HG02763 (cell line): ENCODE measurements at regions not wholly inside any gene's neighbourhood (a gene's known extent, or its start where the extent isn't known, plus 50 kb on each side); places are given as distances from the start of the nearest gene placed in this dataset.

Source experiments
- ATAC-seq: cut with Tn5 transposase; IDR thresholded peaks from one replicate; pipeline ENCODE4 v1.9.1; 2021; ENCODE audit warnings: mild to moderate bottlenecking, moderate library complexity; ENCODE audit not compliant: unreplicated experiment

- no peak for ATAC-seq
Measured at GRCh38 chr12:124433147-124433874, 134.1 kb downstream of the NCOR2 start.

DNA sequence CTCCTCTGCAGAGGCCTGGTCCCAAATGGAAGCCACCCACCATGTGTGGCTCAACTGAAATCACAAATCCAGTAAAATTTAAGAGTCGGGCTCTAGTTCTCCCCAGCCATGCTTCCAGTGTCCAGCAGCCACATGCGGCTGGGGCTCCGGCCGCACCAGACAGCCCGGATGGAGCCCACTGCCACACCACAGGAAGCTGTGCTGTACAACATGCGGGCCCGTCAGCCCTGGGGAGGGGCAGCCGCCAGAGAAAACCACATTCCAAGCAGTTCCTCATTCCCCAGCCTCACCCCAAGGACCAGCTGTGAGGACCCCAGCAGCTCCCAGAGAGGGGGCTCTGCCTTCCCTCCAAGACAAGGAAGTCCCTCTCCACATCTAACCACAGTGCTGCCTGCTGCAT lies 135.0 kb downstream of the NCOR2 start:
- no peak for ATAC-seq

DNA sequence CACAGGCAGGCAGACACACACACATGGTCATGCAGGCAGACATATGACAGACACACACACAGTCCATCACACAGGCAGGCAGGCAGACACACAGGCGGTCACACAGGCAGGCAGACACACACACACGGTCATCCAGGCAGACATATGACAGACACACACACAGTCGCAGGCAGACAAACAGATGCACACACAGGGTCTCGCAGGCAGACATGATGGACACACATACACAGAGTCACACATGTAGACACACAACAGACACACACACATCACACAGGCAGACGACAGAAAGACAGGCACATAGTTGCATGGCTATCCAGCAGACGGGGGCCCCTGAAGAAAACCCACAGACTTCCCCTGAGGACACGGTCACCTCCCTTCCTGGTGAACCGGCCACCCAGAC lies 135.4 kb downstream of the NCOR2 start:
- ATAC-seq: no peak

DNA sequence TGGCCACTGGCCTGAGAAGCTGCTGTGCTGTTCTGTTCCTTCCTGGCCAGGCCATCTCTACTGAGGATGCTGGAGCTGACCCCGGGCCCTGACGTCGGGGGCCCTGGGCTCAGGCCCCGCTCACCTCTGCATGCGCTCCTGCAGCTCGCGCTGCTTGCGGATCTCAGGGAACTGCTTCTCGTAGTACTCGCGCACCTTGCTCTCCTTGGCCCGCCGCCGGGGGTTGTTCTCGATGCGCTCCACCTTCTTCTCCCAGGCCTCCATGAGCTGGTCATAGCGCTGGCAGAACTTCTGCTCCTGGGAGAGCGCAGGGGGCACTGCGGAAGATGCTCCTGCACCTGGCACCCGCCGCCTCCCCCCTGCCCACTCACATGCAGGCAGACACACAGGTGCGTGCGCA lies 135.6 kb downstream of the RFLNA start:
- ATAC-seq: no peak

- no peak for ATAC-seq
Measured at GRCh38 chr12:124429535-124429934, 134.6 kb downstream of the RFLNA start.

DNA sequence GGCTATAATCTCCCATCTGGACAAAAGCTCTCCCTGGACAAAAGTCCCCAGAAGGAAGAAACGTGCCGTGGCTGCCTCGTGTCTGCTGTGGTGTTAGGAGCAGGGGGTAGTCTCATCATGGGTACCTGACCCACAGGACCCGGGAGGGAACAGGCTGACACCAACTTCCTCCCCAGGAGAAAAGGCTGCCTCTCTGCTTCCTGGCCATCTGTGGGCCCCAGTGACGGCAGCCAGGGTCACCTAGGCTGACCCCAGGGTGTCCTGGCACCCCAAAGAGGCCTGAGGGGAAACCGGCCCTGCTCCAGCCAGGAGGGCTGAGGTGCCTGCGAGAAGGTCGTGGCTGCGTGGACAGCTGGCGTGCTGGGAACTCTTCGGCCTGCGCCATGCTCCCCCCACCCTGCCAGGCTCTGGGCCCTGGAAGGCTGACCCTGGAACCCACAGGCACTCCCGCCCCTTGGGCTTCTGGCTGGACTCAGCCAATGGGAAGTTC lies 133.9 kb downstream of the RFLNA start:
- no peak for ATAC-seq

- ATAC-seq: no peak
Measured at GRCh38 chr12:124428136-124428791, 133.4 kb downstream of the RFLNA start.

DNA sequence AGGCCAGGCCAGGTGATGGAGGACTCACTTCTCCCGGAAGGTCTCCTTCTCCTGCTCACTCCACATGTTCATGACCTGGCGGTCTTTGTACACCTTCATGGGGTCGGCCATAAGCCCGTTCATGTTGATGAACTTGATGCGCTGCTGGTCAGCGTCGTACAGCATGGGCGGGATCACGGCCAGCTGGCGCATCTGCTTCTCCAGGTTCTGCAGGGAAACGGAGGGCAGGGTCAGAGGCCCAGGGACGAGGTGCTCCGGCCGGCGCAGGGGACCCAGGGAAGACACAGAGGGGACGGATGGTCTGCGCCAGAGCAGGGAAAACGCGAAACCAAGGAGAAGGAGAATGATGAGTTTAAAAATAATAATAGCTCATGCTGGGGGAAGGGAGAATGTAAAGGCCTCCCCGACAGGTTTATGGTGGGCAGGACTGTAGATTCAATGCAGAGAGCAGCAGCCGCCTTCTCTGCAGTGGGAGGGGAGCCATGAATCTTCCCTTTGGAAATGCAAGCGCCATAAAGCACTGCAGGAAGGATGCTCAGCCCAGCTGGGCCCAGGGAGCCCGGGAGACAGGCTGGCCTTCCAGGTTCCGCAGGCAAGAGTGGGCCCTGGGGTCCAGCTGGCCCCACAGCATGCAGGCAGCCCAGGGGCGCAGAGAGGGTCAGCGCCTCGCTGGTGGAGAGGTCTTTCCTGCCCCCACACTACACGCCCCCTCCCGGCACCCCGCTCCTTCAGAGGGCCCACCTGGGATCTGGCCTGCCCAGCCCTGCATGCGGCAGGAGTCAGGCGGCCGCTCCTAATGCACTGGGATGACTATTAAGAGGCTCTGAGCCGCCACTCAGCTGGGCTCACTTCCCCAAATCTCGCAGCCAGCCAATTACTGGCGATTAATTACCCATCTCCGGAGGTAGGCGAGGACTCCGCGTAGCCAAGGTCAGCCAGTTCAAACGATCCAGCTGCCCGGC lies 132.0 kb downstream of the RFLNA start:
- no peak for ATAC-seq

DNA sequence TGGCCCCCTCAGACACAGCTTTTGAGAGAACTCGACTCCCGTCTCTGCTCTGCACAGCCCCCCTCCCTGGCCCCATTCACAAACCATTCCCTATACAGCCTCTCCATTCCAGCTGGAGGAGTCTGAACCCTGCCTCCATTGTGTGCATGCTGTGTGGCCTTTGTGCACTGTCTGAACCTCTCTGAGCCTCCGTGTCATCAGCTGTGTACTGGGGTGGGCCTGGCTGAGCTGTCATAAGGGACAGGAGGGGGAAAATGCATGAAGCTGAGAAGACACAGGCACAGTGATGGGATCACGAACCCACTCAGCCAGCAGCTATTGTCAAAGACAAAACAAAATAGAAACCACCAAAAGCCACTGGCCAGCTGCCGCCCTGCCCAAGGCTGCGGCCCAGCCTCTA lies 130.8 kb downstream of the RFLNA start:
- no peak for ATAC-seq

- ATAC-seq: no peak
Measured at GRCh38 chr12:124424516-124424905, 129.6 kb downstream of the RFLNA start.

DNA sequence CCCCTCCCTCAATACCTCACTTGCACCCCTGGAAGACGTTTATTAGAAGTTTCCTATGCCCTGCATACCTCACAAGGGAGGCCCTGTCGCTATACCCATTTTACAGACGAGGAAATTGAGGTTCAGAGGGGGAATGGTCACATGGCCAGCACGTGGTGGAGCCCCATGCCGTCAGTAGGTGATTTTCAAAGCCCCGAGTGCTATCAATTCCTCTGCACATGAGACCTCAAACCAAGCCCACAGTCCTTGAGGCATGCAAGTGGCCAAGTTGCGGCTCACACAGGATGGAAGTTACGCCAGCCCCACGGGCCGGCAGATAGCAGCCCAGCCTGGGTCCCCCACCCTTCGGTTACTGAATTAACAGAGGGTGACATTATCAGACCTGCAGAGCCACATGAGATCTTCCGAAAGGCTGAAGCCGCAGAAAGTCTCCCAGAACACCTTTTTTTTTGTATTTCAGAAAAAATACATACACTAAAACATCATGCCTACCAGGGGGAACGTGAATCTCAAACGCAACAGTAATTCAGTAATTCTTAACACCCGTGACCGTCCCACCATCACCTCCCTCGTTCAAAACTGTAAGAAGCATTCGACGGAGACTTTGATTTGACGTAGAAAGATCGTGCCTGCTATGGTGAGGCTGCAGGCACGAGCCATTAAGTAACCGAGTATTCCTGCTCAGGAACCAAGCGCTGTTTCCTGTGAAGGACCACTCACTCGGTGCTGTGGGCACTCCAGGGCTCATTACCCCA lies 129.0 kb downstream of the RFLNA start:
- ATAC-seq: no peak

GRCh38 chr12:124422570-124423523 lies 128.0 kb downstream of the RFLNA start:
- no peak for ATAC-seq

- no peak for ATAC-seq
Measured at GRCh38 chr12:124422142-124422569, 127.3 kb downstream of the RFLNA start.

DNA sequence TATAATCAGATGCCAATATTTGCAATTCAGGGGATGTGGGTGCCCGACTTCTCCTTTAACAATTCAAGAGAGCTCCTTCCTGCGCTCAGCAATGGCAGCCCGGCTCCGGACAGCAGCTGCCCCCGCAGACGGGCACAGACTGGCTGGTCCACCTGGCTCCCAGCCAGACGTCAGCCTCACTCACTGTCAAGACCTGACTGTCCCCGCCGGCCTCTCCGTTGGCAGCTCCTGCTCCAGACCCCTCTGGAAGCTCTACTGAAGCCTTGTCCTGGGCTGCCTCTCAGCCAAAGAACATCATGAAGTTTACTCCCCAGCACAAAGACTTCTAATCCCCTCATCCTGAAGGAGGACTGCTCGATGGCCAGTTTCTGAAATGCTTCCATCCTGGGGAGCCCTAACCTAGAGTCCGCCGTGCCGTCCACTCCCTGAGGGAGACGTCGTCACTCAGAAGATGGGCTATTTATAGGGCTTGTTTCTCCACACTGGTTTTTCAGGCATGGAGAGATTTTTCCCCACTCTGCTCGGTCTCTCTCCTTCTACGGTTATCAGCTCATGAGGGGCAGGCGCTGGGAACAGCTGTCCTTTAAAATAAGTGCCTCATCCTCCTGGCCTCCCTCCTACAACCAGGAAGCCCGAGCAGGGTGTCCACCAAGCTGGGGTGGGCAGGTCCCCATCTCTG lies 126.2 kb downstream of the RFLNA start:
- ATAC-seq: no peak

DNA sequence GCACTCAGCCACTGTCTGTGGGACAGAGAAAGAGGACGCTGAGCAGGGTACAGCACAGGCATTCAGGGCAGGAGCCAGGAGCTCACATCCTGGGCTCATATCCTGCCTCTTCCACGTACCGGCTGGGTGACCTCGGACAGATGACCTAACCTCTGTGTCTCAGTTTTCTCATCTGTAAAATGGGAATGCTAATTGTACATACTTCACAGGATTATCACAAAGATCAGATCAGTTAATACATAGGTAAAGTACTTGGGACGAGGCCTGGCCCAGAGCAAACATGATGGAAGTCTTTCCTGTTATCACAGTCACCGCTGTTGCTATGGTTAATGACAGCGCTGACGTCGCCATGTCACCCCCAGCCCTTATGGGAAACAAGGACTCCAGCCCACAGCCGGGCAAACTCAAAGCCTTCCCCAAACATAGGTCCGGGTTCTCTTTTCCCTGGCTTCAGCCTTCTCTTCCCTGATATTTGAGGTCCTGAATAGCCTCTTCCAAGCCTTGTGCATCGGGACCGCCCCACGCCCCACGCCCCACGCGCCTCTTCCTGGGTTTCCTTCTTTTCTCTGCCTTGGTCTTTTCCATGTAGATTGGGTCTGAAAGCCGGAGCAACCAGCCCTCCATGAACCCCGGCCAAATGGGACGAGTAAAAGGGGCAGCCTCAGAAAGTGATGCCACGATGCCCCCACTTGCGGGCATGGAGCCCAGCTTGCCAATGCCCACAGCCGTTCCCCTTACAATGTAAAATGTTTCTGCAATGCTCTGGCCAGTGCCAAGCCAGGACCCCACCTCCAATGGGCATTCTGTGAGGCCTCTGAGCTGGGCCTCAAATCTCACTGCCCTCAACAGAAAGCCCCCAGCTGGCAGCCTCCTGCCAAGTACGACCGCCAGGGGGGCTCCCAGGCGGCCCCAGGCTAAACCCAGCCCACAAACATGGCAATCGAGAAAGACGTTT lies 125.4 kb downstream of the RFLNA start:
- no peak for ATAC-seq

DNA sequence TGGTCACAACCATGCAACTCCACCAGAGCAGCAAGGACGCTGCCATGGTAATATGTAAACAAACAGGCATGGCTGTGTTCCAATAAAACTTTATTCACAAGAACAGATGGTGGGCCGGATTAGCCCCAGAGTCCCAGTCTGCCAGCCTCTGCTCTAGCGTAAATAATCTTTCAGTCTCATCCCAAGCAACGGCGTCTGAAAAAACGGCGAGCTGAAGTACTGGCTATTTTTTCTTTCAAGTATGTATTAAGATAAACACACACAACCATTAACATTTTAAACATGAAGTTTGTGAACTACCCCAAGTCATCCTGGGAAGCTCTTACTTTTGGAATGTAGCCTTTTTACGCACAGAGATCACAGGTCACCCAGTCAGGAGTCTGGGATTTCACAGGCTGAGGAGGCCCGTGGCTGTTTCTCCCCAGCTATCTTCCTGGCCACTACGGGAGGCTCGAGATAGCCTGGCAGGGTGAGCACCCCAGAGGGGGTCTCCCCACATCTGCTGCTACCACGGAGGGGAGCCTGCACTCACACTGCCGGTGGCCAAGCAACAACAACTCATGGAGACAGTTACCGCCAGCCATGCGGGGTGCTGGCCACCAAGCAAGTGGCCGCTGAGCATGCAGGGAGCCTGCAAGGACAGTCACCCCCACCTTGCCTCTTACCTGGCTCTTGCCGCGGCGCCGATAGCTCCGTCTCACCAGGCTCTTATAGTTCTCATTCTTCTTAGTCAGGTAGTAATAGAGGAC lies 124.6 kb downstream of the RFLNA start:
- no peak for ATAC-seq

GRCh38 chr12:124418791-124419190 lies 123.9 kb downstream of the RFLNA start:
- no peak for ATAC-seq
